HG03521 (cell line): ENCODE measurements at regions not wholly inside any gene's neighbourhood (a gene's known extent, or its start where the extent isn't known, plus 50 kb on each side); places are given as distances from the start of the nearest gene placed in this dataset.

Experiments
- ATAC-seq: cut with Tn5 transposase; IDR thresholded peaks from one replicate; pipeline ENCODE4 v1.9.1; 2021; ENCODE audit warnings: mild to moderate bottlenecking, moderate library complexity; ENCODE audit not compliant: unreplicated experiment

DNA sequence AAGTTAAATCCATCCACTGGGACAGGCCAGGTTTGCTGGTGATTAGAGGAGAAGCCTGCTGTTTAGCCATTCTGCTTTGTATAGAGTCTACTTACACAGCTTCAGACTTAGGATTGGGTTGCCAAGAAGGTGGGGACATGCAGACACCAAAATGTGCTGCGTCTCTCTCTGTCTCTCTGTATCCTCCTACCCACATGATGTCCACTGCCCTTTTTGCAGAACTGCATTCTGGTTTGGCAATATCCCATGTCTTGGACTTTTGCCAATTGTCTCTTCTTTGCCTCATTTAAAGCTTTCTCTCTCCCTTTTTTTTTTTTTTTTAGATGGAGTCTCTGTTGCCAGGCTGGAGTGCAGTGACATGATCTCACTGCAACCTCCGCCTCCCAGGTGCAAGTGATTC lies 261.1 kb upstream of the FN1 start:
- no peak for ATAC-seq

DNA sequence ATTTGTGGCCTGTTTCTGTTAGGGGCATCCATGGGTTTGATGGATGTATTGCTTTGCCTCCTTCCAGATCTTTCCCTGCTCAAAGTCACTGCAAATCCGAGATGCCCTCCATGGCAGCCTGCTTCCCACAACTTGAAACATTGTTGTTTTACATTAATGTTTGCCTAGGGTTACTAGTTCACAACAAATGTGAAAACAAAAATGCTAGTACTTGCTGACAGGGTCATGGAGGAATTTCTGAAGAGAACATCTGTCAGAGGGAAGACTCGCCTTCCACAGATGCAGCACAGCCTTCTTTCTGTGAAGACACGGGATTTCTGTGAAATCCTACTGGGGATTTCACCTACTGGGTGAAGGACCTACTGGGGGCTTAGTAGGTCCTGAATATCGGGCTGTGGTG lies 260.0 kb upstream of the FN1 start:
- ATAC-seq = no peak

DNA sequence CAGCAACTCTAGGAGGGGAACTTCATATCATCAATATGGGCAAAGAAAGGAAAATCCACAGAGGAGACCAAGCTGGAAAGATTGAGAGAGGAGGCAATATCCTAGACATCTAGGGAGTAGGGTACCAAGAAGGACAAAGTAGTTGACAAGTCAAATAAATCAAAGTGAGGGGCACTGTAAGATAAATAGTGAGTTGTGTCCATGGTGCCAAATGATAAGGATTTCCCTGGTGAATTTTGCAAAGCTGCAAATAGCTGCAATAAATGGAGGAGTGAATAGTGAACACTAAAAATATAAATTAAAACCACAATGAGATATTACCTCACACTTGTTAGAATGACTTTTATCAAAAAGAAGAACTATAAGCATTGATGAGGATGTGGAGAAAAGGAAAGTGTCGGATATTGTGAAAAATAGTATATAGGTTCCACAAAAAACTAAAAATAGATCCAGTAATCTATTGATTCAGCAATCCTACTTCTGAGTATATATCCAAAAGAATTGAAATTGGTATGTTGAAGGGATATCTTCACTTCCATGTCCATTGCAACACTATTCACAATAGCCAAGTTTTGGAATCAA lies 258.2 kb upstream of the FN1 start:
- ATAC-seq = no peak

DNA sequence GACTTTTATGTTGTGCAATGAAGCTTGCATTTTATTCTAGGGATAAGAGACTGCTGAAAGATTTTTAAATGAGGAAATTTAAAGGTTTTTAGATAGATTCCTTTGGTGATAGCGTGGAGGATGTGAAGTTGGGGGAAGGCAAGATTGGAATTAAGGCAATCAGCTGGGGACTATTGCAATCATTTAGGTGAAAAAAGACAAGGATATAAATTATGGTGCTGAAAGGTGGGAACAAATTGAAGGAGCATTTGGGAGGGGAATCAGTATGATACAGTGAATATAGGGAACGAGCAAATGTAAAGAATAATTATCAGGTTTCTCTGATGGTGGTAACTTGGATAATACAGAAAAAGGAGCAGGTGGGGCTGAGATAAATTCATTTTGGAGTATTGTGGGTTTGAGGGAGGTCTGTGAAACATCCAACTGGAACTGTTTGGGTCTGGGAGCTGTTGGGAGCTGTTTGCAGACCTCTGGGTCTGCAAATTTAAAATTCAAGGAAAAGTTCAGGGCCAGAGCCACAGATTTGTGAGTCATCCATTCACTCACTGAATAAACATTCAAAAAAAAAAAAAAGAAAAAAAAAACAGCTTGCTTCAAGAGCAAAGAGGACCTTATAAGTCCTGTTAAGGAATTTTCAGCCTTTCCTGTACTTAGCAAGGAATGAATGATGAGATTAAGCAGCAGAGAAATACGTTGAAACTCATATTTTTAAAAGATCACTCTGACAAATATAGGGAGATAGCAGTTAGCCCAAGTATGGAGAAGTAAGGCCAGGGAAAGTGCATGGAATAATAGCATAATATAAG lies 257.5 kb upstream of the FN1 start:
- no peak for ATAC-seq

DNA sequence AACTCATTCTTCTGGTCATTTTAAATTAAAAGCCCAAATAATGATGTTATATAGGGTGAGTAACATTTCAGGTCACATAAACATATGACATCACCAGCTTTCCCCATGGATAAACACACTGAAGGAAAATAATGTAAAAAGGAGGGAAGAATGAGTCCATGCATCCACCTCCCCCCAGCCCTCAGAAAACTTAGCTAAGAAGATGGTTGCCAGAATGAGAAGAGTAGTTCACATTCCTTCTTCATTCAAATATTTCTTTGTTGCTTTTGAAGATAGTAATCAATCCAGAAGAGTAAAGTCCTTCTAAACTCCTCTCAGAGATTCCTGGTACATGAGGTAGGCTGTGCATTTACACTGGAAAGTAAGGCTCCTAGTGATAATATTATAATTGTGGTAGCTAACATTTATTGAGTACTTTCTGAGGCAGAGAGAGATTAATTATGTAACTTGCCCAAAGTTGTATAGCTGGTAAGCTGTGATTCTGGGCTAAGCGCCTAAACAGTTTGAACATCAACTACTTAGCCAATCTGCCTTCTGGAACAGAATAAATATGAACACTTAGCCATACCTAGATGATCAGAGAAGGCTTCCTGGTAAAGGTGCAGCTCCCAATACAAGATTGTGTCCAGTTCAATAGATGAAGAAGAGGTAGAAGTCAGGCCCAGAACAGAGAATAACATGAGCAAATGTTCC lies 256.7 kb upstream of the FN1 start:
- no peak for ATAC-seq

DNA sequence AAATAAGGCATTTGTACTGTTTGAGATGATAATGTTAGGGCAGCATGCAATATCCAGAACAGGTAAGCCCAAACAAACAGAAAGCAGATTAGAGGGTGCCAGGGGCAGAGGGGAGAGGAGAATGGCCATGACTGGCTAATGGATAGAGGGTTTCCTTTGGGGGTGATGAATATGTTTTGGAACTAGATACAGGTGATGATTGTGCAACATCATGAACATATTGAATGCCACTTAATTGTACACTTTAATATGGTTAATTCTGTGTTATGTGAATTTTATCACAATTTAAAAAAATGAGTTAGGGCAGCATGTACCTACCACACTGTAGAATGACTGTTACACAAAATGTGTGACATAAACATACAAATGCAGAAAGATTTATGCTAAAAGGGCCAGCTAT lies 255.5 kb upstream of the FN1 start:
- no peak for ATAC-seq

DNA sequence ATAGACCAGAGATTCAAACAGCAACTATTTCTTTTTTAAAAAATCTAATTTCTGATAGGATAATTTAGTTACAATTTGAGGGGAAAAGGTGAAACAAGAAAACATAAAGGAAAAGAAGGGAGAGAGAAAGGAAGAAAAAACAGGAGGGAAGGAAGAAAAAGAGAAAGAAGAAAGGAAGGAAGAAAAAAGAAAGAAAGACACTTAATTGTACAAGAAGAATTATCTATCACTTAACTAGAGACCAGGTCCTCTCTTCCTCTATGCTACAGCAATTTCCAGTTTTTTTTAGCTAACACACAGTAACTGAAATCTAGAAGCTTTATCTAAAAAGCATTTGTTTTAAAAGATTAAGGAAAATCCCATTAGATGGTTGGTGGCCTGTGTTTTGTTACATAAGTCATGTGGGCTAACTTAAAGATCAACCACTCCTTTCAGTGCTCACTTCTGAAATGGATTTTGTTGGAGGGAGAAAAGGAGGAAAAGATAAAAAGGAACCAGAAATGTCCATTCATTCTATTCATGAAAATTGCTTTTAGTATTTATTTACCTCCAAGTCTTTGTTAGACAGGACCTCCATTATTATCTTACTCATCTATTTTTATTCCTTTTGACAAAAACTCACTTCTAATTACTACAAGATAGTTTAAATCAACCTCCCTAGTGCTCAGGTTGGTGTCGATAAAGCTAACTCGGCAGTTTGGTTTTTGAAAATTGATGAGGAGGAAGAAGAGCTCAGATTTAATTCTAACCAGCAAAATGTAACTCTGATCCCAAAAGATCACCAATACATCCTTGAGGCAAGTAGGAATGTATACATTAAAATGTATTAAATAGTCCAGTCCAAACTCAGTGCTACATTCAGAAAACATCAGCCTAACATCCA lies 251.5 kb upstream of the FN1 start:
- ATAC-seq = no peak

DNA sequence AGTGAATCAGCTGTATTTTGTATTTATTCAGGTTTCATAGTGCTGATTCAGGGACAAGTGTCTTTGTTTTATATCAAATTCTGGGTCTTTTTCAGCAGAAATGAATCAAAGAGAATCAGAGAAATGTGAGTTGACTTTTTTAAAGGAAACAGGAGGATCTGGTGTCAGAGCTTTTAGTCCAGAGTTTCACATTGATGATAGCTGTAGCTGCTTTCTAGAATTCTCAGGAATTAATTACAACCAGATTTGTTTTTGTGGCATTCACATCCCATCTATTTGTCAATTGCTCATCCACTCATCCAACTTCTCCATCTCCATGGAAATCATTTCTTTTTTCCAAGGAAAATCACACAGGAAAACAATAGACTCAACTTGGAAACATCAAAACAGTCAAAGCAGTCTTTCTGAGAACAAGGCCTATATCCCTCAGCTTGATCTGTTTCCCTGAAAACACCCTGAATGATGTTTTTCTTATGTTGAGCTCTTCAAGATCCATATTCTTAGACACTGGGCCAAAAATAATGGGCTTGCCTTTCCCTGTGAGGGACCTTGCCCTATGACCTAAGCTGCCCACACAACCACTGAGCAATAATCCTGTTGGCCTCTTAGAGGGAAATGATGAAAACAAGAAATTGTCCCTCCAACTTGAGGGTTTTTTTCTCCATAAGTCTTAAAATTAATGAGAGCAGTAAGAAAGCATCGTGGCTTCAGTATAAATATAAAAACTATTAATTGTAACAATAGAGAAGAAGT lies 249.5 kb upstream of the FN1 start:
- ATAC-seq = no peak

DNA sequence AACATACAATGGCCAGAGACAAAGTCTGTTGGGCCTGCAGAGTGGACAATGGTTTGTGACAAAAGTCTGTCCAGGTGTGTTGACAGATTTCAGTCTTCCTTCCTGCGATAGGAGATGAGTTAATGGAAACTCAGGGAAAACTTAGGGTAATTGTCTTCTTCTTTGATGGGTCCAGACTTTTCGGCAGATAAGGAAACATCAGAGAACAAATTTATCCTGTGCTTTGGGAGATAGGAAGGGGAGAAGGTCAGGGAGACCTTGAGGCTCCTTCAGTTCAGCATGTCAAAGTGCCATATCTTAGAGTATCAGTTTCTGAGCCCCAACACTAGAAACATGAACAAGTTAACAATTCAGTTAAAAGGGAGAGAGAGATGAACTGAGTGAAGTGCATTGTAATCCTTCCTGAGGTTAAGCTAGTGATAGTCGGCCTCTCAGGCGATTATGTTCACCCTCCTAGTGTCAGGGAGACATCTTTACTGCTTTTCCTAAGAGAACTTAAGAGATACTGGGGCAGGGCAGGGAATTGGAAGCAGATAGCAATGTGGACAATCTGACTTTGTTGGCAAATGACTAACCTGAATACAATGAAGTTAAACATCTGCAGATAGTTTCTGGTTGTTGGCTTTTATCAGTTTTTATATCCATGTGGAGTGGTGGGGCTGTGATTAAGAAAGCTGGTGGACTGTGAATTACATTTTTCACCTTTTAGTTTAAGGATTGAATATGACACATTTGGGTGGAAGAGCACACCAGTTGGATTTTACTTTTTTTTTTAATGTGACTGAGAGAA lies 248.8 kb upstream of the FN1 start:
- no peak for ATAC-seq

DNA sequence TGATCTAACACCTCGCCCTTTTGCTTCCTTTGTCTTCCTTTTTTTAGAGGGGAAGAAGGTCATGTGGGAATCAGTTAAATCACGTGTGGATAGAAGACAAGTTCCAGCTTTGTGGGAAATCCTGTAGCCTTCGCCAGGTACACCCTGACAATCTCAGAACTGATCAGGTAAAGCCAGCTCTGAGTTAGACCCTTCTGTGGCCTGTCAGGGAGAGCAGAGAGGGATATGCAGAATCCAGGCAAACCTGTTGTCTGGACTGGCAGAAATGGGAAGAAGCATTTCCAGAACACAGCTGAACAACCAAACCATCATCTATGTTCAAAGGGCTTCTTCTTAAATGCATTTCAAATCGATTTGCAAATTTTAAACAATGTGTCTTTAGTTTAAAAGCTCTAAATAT lies 247.4 kb upstream of the FN1 start:
- no peak for ATAC-seq

DNA sequence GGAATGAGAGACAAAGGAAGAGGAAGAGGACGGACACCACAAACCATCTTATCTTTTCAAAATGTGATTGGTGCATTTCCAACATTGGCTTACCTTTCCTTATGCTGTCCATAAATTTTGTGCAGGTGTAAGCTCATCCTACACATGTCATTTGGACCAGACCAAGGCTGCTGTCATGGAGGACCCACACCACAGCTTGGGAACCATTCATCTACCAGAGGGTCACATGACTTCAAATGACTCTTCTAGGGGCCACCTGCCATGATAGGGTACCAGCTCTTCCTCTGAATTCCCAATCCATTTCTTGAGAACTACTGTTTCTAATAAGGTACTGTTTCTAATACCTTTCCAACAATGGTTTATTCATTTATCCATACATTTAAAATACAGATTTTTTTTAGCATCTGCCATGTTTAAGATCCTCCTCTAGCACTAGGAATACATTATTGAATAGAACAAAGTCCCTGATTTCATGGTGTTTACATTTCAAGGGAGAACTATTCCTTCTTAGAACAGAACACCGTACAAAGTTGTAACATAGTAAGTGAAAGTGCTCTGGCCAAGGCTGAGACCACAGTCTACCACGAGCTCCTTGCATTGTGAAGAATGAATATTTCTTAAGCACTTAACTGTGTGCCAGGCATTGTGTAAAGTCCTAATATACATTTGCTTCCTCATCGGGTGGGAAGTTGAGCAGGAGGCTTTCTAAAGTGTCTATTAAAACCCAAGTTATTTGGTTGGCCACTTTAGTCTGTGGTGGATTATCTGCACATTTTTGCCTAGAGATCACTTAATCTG lies 246.1 kb upstream of the FN1 start:
- ATAC-seq = no peak

DNA sequence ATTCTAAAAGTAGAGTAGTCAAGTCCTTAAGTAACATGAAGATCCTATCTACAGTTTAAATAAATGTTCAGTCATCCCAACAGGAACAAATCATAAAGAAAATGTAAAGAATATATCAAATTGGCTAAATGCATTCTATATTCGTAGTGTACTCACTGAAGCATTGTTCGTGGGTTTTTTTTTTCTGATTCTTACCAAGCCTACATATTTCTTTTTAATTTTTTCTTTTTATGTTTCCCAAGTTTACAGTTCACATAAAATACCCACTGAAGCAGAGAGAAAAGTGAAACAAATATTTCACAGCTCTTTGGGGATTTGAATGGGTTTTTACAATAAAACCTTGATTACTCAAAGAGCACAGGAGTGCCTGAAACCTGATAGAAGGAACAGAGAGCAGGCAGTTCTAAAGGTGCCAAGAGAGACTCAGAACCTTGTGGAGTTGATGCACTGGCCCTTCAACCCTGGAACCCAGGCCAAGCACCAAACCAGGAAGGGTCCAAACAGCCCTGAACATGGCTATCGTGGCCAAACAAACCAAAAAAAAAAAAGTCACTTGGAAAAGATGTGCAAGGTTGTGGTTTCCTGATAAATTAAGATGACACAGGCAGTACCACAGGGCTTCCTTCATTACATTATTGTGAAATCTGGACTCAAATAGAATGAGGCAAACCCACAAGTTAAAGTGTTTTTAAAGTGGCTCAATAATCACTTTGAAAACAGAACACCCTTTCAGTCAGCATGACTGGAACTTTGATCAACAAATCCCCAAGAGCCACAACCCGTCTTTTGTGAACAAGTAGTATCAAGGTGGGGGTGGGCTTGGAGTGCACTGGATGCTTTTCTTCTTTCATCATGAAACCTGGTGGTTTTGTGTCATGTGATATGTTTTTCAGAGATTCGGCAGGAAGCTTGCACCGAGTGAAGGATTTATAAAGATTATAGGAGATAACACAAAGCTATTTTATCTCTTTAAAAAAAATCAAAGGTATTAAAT lies 245.0 kb upstream of the FN1 start:
- ATAC-seq = no peak

DNA sequence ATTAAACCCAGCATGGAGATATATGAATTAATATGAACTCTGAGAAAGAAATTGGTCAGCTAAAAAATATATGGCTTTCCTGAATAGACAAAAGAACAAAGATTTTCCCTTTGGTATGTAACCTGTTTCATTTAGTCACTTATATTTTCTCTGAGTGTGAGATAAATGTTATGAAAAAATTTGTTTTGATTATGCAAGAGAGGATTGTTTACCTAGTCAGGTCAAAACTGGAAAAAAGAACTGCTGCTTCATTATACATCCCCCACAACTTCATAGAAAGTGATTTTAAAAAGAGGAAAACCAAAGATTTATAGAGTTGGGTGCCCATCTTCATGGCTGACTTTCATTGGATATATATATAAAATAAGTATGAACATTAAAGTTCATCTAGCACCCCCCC lies 242.2 kb upstream of the FN1 start:
- no peak for ATAC-seq

DNA sequence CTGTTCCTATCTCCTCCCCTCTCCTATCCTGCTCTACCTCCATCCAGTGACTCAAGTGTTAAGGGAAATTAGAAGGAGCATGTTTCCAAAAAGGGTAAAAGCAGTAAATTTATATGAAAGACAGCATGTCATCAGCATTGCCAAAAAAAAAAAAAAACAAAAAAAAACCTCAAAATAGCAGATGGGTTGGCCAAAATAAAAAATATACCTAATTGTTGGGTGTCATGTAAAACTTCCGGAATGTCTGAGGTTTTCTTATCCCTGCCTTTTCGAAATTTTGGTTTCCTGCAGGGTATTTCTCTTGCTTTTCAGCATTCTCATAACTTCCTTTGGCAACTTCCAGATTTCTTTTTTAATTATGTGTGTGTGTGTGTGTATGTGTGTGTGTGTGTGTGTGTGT lies 241.6 kb upstream of the FN1 start:
- ATAC-seq = no peak

DNA sequence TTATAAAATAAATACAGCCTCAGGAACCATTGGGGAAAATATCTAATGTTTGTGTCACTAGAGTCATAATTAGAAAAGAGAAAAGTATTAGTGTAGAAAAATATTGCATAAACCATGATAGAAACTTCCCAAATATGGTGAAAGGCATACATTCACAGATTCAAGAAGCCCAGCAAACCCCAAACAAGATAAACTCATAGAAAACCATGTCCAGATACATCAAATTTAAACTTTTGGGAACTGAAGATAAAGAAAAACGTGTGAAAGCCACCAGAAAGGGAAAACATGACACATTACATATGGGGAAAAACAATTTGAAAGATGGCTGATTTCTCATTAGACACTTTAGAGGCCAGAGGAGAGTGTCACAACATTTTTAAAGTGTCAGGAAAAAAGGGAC lies 236.5 kb upstream of the FN1 start:
- no peak for ATAC-seq

DNA sequence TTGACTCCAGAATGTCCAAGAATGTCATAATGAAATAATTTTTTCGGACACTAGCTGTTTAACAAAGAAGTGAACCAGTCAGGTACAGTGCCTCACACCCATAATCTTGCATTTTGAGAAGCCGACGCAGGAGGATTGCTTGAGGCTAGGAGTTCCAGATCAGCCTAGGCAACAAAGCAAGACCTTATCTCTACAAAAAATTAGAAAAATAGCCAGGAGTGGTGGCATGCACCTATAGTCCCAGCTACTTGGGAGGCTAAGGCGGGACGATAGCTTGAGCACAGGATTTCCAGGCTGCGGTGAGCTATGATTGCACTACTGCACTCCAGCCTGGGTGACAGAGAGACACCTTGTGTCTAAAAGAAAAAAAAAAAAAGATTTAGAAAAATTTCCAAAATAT lies 235.8 kb upstream of the FN1 start:
- no peak for ATAC-seq

DNA sequence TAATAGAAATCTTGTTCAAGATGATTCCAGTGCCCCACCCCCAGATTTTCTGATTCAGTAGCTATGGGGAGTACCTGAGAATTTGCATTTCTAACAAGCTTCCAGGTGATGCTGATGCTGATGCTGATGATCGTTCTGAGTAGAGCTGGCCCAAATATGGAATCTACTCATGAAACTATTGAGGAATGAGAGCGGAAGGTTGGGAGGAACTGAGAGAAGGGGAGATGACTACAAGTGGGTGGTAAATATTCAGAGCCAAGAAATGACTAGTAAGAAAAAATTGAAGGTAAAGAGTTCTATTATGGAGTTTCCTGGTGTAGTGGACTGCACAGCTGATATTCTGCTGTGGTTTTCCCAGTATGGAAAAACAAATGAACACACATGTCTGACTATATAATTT lies 235.4 kb upstream of the FN1 start:
- no peak for ATAC-seq

DNA sequence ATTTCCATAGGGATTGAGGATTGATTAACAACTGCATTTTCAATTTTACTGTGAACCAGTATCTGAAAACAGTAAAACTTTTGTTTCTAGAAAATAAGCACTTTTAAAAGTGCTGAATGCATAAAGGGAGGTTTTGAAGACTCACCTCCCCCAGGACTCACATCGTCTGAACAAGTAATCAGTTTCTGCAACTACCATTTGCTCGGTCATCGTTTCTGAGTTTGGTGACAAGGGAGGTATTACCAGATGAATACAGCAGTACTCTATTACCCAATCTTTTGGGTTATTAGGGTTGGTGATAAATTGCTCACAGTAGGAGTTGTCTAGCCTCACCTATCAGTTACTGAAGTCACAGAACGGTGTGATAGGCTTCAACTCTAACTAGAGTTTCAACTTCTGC lies 234.5 kb upstream of the FN1 start:
- no peak for ATAC-seq
